ENCODE measurements at regions not wholly inside any gene's neighbourhood (a gene's known extent, or its start where the extent isn't known, plus 50 kb on each side); places are given as distances from the start of the nearest gene placed in this dataset.

DNA sequence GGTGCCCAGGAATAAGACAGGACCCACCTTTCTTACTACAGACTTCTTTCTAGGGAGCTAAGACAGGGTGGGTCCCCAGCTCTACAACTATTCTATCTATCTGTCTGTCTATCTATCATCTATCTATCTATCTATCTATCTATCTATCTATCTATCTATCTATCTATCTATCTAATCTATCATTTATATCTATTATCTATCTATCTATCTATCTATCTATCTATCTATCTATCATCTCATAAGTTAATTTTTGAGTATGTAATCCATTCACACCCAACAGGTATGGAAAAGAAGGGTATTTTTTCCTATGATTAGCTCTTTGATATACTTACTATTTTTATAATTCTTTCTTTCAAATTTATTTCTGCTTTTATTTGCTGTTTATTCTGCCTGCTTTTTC is 55.9 kb downstream of the BAMBI start:
- TF ChIP-seq POLR2AphosphoS5 (IDR thresholded peaks at IDR 0.05), result no peak
- TF ChIP-seq, protein P1, sequence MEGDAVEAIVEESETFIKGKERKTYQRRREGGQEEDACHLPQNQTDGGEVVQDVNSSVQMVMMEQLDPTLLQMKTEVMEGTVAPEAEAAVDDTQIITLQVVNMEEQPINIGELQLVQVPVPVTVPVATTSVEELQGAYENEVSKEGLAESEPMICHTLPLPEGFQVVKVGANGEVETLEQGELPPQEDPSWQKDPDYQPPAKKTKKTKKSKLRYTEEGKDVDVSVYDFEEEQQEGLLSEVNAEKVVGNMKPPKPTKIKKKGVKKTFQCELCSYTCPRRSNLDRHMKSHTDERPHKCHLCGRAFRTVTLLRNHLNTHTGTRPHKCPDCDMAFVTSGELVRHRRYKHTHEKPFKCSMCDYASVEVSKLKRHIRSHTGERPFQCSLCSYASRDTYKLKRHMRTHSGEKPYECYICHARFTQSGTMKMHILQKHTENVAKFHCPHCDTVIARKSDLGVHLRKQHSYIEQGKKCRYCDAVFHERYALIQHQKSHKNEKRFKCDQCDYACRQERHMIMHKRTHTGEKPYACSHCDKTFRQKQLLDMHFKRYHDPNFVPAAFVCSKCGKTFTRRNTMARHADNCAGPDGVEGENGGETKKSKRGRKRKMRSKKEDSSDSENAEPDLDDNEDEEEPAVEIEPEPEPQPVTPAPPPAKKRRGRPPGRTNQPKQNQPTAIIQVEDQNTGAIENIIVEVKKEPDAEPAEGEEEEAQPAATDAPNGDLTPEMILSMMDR (IDR thresholded peaks at IDR 0.05), result no peak
- TF ChIP-seq EP300 (IDR thresholded peaks at IDR 0.05), result no peak
- no peak for TF ChIP-seq POLR2A (IDR thresholded peaks at IDR 0.05)
- no peaks in the 10 kb centered on the region for H3K4me1 ChIP-seq
- H3K36me3 ChIP-seq, result no peaks in the 10 kb centered on the region
- no peak for DNase-seq
- peaks cover 0 to 9% (median 4%) of the 10 kb centered on the region in 4 donors for H3K9me3 ChIP-seq
- H3K27ac ChIP-seq, result no peak overlapping the region
- H3K4me3 ChIP-seq, result no peak overlapping the region
- intact Hi-C loops (cut with DNase I; ENCODE audit: low total_unique reads), result no loop called here
- no peaks in the 10 kb centered on the region for H3K27me3 ChIP-seq

DNA sequence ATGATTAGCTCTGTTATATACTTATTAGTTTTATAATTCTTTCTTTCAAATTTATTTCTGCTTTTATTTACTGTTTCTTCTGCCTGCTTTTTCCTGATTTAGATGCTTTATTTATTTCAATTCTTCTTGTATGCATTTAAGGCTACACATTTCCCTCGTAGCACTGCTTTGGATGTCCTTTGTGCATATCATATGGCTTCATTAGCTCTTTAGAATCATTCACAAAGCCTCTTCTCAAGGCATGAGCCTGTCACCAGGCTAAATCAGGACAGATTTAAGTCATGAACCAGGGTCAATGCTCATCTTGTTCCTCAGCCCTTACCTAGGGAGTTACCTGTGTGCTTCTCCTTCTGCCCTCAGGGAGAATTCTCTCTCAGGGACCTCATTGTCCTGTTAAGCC is 56.3 kb downstream of the BAMBI start:
- no peaks in the 10 kb centered on the region for H3K36me3 ChIP-seq
- 80 to 90% (median 85%) methylated on average over 1 of the region's 1 CpG for WGBS, 5 donors
- no peak for DNase-seq
- no peak overlapping the region for H3K4me3 ChIP-seq
- intact Hi-C loops (cut with DNase I; ENCODE audit: low total_unique reads), result no loop called here
- no peak overlapping the region for H3K27ac ChIP-seq
- H3K9me3 ChIP-seq, result peaks cover 0 to 9% (median 4%) of the 10 kb centered on the region in 4 donors
- H3K4me1 ChIP-seq, result no peaks in the 10 kb centered on the region
- H3K27me3 ChIP-seq, result no peaks in the 10 kb centered on the region
- TF ChIP-seq POLR2A (IDR thresholded peaks at IDR 0.05) (no peak), POLR2AphosphoS5 (IDR thresholded peaks at IDR 0.05) (no peak), EP300 (IDR thresholded peaks at IDR 0.05) (no peak)
- TF ChIP-seq, protein P1 (IDR thresholded peaks at IDR 0.05), result no peak

DNA sequence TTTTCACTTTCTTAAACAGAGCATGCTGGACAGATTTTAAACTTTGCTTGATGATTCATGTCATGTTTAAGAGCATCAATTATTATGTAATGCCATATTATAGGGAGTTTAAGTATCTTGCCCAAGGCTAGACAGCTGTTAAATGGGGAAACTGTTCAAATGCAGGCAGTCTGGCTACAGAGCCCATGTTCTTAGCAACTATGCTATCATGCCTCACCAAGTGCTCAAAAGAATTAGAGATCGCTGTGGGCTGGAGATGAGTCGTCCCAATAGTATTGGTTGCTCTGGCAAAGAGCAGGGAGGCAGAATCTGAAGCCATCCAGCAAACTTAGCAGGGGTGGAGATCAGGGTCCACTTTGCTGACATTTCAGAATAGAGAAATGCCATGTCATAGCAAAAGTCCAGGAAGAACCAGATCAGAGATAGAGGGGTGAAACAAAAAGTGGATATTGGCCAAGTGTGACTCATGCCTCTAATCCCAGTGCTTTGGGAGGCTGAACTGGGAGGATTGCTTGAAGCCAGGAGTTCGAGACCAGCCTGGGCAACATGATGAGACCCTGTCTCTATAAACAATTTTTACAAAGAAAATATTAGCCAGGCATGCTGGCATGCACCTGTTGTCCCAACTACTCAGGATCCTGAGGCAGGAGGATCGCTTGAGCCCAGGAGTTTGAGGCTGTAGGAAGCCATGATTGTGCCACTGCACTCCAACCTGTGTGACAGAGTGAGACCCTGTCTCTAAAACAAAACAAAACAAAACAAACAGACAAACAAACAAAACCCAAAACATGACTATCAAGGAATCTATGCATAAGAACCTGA is 57.8 kb downstream of the BAMBI start:
- Histone ChIP-seq H3K4me1 (no peaks in the 10 kb centered on the region), H3K27me3 (no peaks in the 10 kb centered on the region), H3K27ac (no peak overlapping the region), H3K4me3 (no peak overlapping the region), H3K36me3 (no peaks in the 10 kb centered on the region), H3K9me3 (peaks cover 0 to 9% (median 4%) of the 10 kb centered on the region in 4 donors)
- TF ChIP-seq, protein P1 (IDR thresholded peaks at IDR 0.05), result no peak
- TF ChIP-seq EP300 (IDR thresholded peaks at IDR 0.05), result no peak
- no peak for TF ChIP-seq POLR2AphosphoS5 (IDR thresholded peaks at IDR 0.05)
- no peak for TF ChIP-seq POLR2A (IDR thresholded peaks at IDR 0.05)
- 42 to 77% (median 64%) methylated on average over 4 of the region's 4 CpGs for WGBS, 5 donors
- intact Hi-C loops (cut with DNase I; ENCODE audit: low total_unique reads), result no loop called here
- no peak for DNase-seq

DNA sequence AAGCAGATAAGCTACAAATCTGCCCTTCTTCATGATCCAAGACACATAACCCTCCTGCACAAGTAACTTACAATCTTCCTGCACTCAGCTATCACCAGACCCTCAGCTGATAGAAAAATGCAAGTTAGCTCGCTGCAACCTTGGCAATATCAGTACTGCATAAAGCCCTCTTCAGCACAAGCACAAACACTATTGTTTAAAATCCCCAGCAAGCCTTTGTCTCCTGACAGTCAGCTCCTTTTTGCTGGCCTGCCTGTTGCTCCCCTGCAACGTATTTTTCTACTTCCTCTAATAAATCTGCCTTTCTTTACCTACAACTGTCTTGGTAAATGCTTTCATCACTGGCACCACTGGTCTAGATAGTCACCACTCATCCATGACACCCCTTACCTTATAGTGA is 59.8 kb downstream of the BAMBI start:
- H3K4me1 ChIP-seq, result no peaks in the 10 kb centered on the region
- no peaks in the 10 kb centered on the region for H3K36me3 ChIP-seq
- intact Hi-C loops (cut with DNase I; ENCODE audit: low total_unique reads), result no loop called here
- H3K27me3 ChIP-seq, result peaks cover 0 to 7% (median 0%) of the 10 kb centered on the region in 3 donors
- no peak overlapping the region for H3K4me3 ChIP-seq
- 27 to 59% (median 44%) methylated on average over 2 of the region's 2 CpGs for WGBS, 5 donors
- TF ChIP-seq POLR2A (IDR thresholded peaks at IDR 0.05) (no peak), EP300 (IDR thresholded peaks at IDR 0.05) (no peak), POLR2AphosphoS5 (IDR thresholded peaks at IDR 0.05) (no peak)
- TF ChIP-seq, protein P1 (IDR thresholded peaks at IDR 0.05), result no peak
- DNase-seq, result no peak
- H3K9me3 ChIP-seq, result peaks cover 0 to 9% (median 4%) of the 10 kb centered on the region in 4 donors
- no peak overlapping the region for H3K27ac ChIP-seq

Data from stomach (tissue), 8 donors.